H1 (cell line): ENCODE measurements at regions not wholly inside any gene's neighbourhood (a gene's known extent, or its start where the extent isn't known, plus 50 kb on each side); places are given as distances from the start of the nearest gene placed in this dataset.

ENCODE experiments used
- CHD7 ChIP-seq: fragments of 300-600 bp; sonication (generic); IDR thresholded peaks from 2 replicates; pipeline ENCODE4 v1.7.1; 2012; ENCODE audit warnings: low read length, moderate library complexity, mild to moderate bottlenecking, inconsistent platforms; ENCODE audit not compliant: insufficient replicate concordance
- RAD21 ChIP-seq, 2 experiments: IDR thresholded peaks in 1 of 2; conservative IDR thresholded peaks in 1 of 2; 2 replicates each; pipeline ENCODE4 v1.6.1; 2011; ENCODE audit warnings: low read depth in 2 of 2, low read length in 2 of 2, improper control_type of control experiment in 1 of 2, inconsistent platforms in 1 of 2, mild to moderate bottlenecking in 1 of 2, moderate library complexity in 1 of 2

GRCh38 chr16:80029761-80030481 is 429.4 kb upstream of the MAF start (continued):
- TF ChIP-seq CHD7 (no peak), RAD21 (IDR thresholded peaks at IDR 0.05 in 1 of 2, conservative IDR thresholded peaks at IDR 0.05 in 1 of 2; ENCODE audit: low read depth in 2 of 2, low read length in 2 of 2) (no peak)
